ENCODE measurements at regions not wholly inside any gene's neighbourhood (a gene's known extent, or its start where the extent isn't known, plus 50 kb on each side); places are given as distances from the start of the nearest gene placed in this dataset.
"Not testable (repeated sequence)": the region's sequence is repeated elsewhere in the genome, so short reads cannot be mapped to it uniquely, and the experiment has no call there.

- TF ChIP-seq CTCF (conservative IDR thresholded peaks at IDR 0.05), result no peak
- no peak for TF ChIP-seq ZFX (IDR thresholded peaks at IDR 0.05)
- H3K27ac ChIP-seq, result no peak overlapping the region
Observed at GRCh38 chr5:106277540-106278096, 1393.1 kb downstream of the EFNA5 start.

GRCh38 chr5:106269252-106269843 is 1401.4 kb downstream of the EFNA5 start:
- H3K27ac ChIP-seq, result no peak overlapping the region
- peak; percentile 80 for TF ChIP-seq CTCF (conservative IDR thresholded peaks at IDR 0.05)
- no peak for TF ChIP-seq ZFX (IDR thresholded peaks at IDR 0.05)

GRCh38 chr5:106267256-106267655 is 1403.5 kb downstream of the EFNA5 start:
- no peak overlapping the region for H3K27ac ChIP-seq
- no peak for TF ChIP-seq ZFX (IDR thresholded peaks at IDR 0.05)
- no peak for TF ChIP-seq CTCF (conservative IDR thresholded peaks at IDR 0.05)

GRCh38 chr5:106262395-106262794 is 1408.3 kb downstream of the EFNA5 start:
- TF ChIP-seq ZFX (IDR thresholded peaks at IDR 0.05) (no peak), CTCF (conservative IDR thresholded peaks at IDR 0.05) (no peak)

GRCh38 chr5:106259431-106260090 is 1411.2 kb downstream of the EFNA5 start:
- H3K27ac ChIP-seq, result not testable (repeated sequence)

More at GRCh38 chr5:106262395-106262794, 1408.3 kb downstream of the EFNA5 start:
- no peak overlapping the region for H3K27ac ChIP-seq

- TF ChIP-seq ZFX (IDR thresholded peaks at IDR 0.05), result no peak
- TF ChIP-seq CTCF (conservative IDR thresholded peaks at IDR 0.05), result no peak
- H3K27ac ChIP-seq, result no peak overlapping the region; the same call in 1 of the 2 replicates
Observed at GRCh38 chr5:106258591-106259125, 1412.1 kb downstream of the EFNA5 start.

- TF ChIP-seq ZFX (IDR thresholded peaks at IDR 0.05), result no peak
- TF ChIP-seq CTCF (conservative IDR thresholded peaks at IDR 0.05), result no peak
- no peak overlapping the region for H3K27ac ChIP-seq
Observed at GRCh38 chr5:106254784-106255183, 1416.0 kb downstream of the EFNA5 start.

- not testable (repeated sequence) for H3K27ac ChIP-seq
Observed at GRCh38 chr5:106246044-106246745, 1424.5 kb downstream of the EFNA5 start.
